NCI-H1694 treated with DMSO at 0.1 percent for 48 hours (cell line): ENCODE measurements at regions not wholly inside any gene's neighbourhood (a gene's known extent, or its start where the extent isn't known, plus 50 kb on each side); places are given as distances from the start of the nearest gene placed in this dataset.
"Not testable (repeated sequence)": the region's sequence is repeated elsewhere in the genome, so short reads cannot be mapped to it uniquely, and the experiment has no call there.

Experiments used
- DNase-seq: peaks from one replicate; lab custom pipeline; 2025; lab: John Stamatoyannopoulos, UW

DNA sequence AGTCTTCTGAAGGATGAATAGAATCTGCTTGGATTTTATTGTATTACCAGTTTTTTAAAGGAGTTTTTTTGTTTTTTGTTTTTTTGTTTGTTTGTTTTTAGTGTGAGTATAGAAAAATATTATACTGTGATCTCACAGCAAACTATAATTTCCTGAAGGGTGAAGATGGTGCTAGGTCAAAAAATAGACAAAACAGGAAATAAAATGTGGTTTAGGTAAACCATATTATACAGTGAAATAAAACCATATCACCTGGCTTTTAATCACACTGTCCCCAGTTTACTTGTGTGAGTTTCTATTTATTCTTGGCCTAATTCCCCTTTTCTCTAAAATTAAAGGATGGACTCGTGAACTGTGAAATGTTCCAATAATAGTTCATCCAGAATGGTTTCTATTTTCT, 841.3 kb upstream of the CTNND2 start:
- DNase-seq = no peak

DNA sequence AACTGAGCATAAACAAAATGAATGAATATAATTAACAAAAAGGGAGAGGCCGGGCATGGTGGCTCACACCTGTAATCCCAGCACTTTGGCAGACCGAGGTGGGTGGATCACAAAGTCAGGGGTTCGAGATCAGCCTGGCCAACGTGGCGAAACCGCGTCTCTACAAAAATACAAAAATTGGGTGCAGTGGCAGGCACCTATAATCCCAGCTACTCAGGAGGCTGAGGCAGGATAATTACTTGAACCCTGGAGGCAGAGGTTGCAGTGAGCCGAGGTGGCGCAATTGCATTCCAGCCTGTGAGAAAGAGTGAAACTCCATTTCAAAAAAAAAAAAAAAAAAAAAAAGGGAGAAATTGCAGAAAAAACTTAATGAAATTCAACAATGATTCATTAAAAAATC, 839.3 kb upstream of the CTNND2 start:
- no peak for DNase-seq

DNA sequence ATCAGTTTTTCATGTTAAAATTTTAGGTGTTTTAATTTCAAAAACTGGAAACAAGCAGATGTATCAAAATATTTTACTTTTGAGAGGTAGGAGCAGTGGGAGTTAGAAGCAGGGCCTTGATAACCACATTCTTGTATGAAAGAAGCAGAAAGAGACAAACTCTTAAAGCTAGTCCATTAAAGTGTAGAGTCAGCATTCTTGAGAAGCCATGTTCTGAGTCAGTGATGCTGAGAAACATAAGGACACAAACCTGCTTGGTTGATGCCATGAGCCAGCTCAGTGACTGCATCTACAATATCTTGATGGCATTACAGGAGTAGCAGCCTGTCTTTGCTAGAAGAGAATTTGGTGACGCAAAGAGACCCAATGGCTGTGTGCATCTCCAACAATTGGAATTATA, 826.1 kb upstream of the CTNND2 start:
- DNase-seq = no peak

- no peak for DNase-seq
These were observed 812.4 kb upstream of the CTNND2 start for GRCh38 chr5:12716664-12717063.

- DNase-seq = no peak
These were observed 803.3 kb upstream of the CTNND2 start for GRCh38 chr5:12707560-12707959.

GRCh38 chr5:12704955-12705354, 800.7 kb upstream of the CTNND2 start:
- DNase-seq = no peak

GRCh38 chr5:12703254-12703653, 799.0 kb upstream of the CTNND2 start:
- no peak for DNase-seq

DNA sequence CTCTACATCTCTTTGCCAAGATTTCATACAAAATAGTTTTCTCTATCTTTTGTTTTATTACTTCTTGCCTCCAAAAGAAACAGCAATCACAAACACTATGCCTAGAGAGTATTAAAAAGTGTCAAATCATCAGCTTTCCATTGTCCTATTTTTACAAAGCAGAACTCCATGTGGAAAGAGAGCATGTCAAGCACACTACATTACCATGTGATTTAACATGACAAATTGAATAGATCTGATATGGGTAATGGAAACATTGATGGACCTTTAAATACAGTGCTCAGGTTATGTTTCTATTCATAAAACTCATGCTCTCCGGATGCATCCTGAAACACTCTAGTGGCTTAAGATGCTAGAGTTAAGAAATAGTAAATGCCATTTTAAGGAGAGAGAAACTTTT, 791.4 kb upstream of the CTNND2 start:
- no peak for DNase-seq

DNA sequence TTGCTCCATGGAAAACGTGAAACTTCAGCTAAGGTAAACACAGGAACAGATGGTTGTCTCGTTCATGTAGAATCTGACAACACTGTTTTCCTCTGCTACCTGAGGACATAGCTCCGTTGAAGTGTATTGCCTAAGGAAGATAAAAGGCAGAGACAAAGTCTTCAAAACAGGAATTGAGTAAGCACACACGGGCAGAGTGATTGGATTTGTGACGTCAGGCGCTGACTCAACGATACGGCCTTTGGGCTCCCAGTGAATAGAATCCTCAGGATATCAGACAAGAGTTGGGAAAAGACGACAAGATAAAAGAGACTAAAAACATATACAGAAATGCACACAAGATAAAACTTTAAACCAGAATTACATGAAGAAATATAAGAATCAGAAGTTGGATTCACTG, 787.1 kb upstream of the CTNND2 start:
- DNase-seq = no peak

- DNase-seq = no peak
These were observed 786.1 kb upstream of the CTNND2 start for GRCh38 chr5:12690361-12690760.

GRCh38 chr5:12683249-12683648, 779.0 kb upstream of the CTNND2 start:
- no peak for DNase-seq

GRCh38 chr5:12679731-12680130, 775.5 kb upstream of the CTNND2 start:
- no peak for DNase-seq

- no peak for DNase-seq
These were observed 771.7 kb upstream of the CTNND2 start for GRCh38 chr5:12675959-12676358.

DNA sequence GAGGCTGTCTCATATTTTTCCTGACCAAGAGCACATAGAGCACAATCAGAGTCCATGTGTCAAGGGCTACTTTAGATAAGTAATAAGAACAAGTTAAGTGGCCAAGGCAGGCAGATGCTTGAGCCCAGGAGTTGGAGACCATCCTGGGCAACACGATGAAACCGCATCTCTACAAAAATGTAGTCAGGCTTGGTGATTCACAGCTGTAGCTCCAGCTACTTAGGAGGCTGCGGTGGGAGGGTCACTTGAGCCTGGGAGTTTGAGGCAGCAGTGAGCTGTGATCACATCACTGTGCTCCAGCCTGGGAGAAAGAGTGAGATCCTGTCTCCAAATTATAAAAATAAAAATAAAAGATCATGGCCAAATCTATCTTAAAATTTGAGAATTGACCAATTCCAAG, 767.9 kb upstream of the CTNND2 start:
- no peak for DNase-seq

GRCh38 chr5:12669326-12669725, 765.1 kb upstream of the CTNND2 start:
- DNase-seq = no peak

DNA sequence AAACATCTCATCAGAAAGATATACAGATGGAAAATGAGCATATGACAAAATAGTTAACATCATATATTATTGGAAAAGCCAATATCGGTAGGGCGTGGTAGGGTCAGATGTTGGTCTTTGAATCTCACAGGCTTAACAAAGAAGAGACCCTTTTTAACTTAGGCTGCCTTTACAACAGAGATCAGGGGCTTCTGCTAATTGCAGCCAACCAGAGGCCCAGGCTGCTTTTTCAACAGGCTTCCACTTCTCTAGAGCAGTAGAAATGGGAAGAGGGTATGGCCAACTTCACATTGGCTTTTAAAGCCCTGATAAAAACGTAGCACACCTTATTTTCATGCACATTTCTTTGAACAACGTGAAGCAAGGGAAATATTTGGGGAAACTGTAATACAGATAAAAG, 764.3 kb upstream of the CTNND2 start:
- no peak for DNase-seq

GRCh38 chr5:12667818-12668217, 763.6 kb upstream of the CTNND2 start:
- not testable (repeated sequence) for DNase-seq

GRCh38 chr5:12665772-12666171, 761.5 kb upstream of the CTNND2 start:
- DNase-seq = not testable (repeated sequence)

GRCh38 chr5:12662545-12663314, 758.5 kb upstream of the CTNND2 start:
- no peak for DNase-seq

DNA sequence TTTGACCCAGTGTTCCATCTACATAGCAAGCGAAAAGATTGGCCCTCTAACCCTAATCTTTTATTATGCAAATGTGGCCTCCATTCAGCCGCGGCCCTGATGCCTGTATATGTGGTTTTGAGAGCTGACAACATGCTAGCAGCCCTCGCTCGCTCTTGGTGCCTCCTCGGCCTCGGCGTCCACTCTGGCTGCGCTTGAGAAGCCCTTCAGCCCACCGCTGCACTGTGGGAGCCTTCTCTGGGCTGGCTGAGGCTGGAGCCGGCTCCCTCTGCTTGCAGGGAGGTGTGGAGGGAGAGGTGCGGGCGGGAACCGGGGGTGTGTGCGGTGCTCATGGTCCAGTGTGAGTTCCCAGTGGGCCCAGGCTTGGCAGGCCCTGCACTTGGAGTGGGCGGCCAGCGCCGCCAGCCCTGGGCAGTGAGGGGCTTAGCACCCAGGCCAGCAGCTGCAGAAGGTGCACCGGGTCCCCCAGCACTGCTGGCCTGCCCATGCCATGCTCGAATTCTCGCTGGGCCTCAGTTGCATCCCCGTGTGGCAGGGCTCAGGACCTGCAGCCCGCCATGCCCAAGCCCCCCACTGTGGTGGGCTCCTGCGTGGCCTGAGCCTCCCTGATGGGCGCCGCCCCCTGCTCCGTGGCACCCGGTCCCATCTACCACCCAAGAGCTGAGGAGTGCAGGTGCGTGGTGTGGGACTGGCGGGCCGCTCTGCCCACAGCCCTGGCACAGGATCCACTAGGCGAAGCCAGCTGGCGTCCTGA, 757.5 kb upstream of the CTNND2 start:
- no peak for DNase-seq

DNA sequence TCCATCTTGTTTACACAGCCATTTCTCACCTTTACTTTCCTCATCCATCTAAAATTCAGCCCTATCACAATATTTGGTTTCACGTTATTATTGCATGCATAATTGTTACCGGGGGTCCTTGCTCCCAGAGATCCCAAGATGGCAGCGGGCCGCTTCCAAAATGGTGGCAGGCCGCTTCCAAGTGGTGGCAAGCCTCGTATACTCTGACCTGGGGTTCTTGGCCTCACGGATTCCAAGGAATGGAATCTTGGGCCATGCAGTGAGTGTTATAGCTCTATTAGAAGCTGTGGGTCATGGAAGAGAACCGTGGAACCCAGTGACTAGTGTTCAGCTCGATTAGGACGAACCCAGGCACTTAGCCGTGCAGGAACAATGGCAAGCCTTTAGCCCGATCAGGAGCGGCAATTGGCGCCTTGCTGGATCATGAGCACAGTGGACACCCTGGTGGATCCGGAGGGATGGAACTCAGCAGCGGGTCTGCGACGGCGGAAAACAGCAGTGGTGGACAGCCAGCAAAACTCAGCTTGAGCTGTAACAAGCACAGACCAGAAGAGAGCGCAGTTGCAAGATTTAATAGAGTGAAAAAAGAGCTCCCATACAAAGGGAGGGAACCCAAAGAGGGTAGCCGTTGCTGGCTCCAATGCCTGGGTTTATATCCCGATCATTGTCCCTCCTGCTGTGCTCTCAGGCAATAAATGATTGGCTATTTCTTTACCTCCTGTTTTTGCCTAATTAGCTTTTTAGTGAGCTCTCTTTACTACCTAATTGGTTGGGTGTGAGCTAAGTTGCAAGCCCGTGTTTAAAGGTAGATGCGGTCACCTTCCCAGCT, 756.2 kb upstream of the CTNND2 start:
- not testable (repeated sequence) for DNase-seq

DNA sequence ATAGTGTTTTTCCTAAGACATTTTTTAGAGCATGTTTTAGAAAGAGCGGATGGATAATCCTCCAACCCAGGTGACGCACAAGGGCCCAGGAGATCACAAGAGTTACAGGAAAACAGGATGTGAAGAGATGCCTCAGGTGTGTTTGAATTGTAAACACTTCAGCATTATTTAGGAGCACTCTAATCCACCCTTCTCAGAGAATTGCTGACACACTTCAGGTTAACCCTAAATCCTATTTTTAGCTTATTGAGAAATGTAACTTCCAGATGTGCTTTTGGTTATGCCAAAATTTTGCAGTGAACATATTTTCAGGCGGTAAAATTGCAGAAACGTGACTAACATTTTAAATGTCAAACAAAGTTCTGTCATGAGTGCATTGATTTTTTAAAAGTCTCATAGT, 755.4 kb upstream of the CTNND2 start:
- no peak for DNase-seq
